OCI-LY3 (cell line): ENCODE measurements at regions not wholly inside any gene's neighbourhood (a gene's known extent, or its start where the extent isn't known, plus 50 kb on each side); places are given as distances from the start of the nearest gene placed in this dataset.

Experiments
- EZH2phosphoT487 ChIP-seq: fragments of 200-600 bp; shearing (Covaris generic); IDR thresholded peaks from 2 replicates; pipeline ENCODE4 v1.6.1; 2018; ENCODE audit warnings: antibody characterized with exemption, mixed run types, low read depth
- TF ChIP-seq, protein P1 (sequence below): fragments of 200-600, 300-600 bp; sonication (generic); IDR thresholded peaks from 2 replicates; pipeline ENCODE4 v1.5.1; 2014; ENCODE audit warnings: antibody characterized with exemption, low read length, low read depth

DNA sequence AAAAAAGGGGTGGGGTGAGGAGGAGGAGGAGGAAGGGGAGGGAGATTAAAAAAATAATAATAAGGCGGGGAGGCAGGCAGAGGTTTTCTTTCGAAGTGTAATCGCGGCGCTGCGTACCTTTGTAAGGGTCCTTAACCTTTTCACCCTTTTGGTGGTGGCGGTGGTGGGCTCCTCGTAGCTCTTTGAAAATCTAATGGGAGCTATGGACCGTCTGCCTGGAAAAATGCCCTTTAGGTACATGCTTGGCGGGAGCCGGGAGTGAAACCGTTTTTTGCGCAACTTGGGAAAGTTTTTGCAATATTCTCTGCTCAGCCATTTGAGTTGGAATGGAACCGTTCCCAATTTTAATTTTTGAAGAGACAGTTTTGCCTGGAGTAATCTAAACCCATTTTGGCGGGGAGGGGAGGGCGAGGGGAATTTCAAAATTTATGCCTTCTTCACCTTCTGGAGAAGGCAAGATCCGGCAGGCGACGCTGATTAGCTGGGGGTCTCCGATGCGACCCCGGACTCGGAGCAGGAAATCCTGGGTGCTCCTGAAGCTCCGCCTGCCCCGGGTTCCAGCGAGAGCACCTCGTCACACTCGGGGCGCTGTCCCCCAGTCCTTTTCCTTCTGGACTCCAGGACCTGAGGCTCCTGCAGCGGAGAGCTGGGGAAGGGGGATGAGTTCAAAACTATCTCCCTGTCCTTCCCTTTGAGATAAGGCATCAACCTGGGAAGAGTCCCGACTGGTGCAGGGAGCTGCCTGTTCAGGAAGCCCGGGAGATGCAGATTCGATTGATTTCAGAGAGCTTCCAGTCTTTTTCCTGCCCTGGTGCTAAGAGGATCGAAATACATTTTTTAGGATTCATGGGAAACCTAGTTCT, 74.6 kb upstream of the TBX5 start:
- TF ChIP-seq, protein P1, sequence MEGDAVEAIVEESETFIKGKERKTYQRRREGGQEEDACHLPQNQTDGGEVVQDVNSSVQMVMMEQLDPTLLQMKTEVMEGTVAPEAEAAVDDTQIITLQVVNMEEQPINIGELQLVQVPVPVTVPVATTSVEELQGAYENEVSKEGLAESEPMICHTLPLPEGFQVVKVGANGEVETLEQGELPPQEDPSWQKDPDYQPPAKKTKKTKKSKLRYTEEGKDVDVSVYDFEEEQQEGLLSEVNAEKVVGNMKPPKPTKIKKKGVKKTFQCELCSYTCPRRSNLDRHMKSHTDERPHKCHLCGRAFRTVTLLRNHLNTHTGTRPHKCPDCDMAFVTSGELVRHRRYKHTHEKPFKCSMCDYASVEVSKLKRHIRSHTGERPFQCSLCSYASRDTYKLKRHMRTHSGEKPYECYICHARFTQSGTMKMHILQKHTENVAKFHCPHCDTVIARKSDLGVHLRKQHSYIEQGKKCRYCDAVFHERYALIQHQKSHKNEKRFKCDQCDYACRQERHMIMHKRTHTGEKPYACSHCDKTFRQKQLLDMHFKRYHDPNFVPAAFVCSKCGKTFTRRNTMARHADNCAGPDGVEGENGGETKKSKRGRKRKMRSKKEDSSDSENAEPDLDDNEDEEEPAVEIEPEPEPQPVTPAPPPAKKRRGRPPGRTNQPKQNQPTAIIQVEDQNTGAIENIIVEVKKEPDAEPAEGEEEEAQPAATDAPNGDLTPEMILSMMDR, result no peak
- no peak for TF ChIP-seq EZH2phosphoT487
